Endothelial cell of umbilical vein (primary cell): ENCODE measurements at regions not wholly inside any gene's neighbourhood (a gene's known extent, or its start where the extent isn't known, plus 50 kb on each side); places are given as distances from the start of the nearest gene placed in this dataset.

ENCODE experiments used
- BruUV-seq: library from RNA; stranded (reverse); fragments of 400-500 nt; replicated peaks from 2 replicates; lab custom pipeline; 2021; lab: Mats Ljungman, UMichigan
- CTCF ChIA-PET: fragments of 300-600, 350-600 bp; sonication (Branson Sonifier 250); formaldehyde crosslinking; loops from one replicate; lab custom pipeline; 2021; ENCODE audit warnings: antibody characterized with exemption, inconsistent platforms; lab: Charles Lee
- POLR2A ChIA-PET: fragments of 300-600, 350-600 bp; sonication (Branson Sonifier 250); formaldehyde crosslinking; loops from one replicate; lab custom pipeline; 2021; ENCODE audit warnings: antibody characterized with exemption, inconsistent platforms; lab: Charles Lee
- DNase-seq: peaks from one replicate; pipeline ENCODE4 v3.0.0-alpha.2; 2011; ENCODE audit warnings: low read depth, low spot score
- FAIRE-seq: peaks from 2 replicates; lab custom pipeline; 2011; peaks lifted over from hg19 to GRCh38; lab: Jason Lieb, UNC
- H2AFZ ChIP-seq: 2 replicates; pipeline ENCODE4 v1.6.0; 2012; ENCODE audit warnings: low read depth, low read length, control low read depth, inconsistent platforms
- H3K27ac ChIP-seq: 2 replicates; pipeline ENCODE4 v1.5.1; 2011; ENCODE audit warnings: low read depth, mild to moderate bottlenecking, control low read depth, low read length, moderate library complexity; ENCODE audit not compliant: insufficient read depth
- H3K27me3 ChIP-seq, 2 experiments: 2 replicates each; pipeline versions ENCODE4 v1.6.0 to v1.6.1; 2011; ENCODE audit warnings: low read length in 2 of 2, mixed read lengths in 1 of 2; ENCODE audit not compliant: control insufficient read depth in 2 of 2, insufficient read depth in 2 of 2
- H3K36me3 ChIP-seq, 2 experiments: 2 replicates in 1 of 2; 3 replicates in 1 of 2; pipeline ENCODE4 v1.5.1; 2011; ENCODE audit warnings: low read length in 2 of 2, mild to moderate bottlenecking in 1 of 2, moderate library complexity in 1 of 2; ENCODE audit not compliant: control insufficient read depth in 2 of 2, insufficient read depth in 2 of 2; ENCODE audit errors: extremely low read depth in 1 of 2
- H3K4me1 ChIP-seq: 3 replicates; pipeline ENCODE4 v1.5.1; 2011; ENCODE audit warnings: mild to moderate bottlenecking, low read length; ENCODE audit not compliant: control insufficient read depth, insufficient read depth; ENCODE audit errors: extremely low read depth
- H3K4me2 ChIP-seq: 2 replicates; pipeline ENCODE4 v1.6.1; 2011; ENCODE audit warnings: low read length, control low read depth, mixed read lengths; ENCODE audit not compliant: insufficient read depth
- H3K4me3 ChIP-seq, 3 experiments: fragments of 200-600 bp in 1 of 3; sonication (generic), shearing (Covaris generic) in 1 of 3; replicated peaks in 1 of 3; 2 replicates each; pipeline ENCODE4 v1.5.1; 2011 to 2016; ENCODE audit warnings: control low read depth in 3 of 3, low read length in 3 of 3, mild to moderate bottlenecking in 2 of 3, inconsistent platforms in 1 of 3, low read depth in 1 of 3, moderate library complexity in 1 of 3; ENCODE audit not compliant: insufficient read depth in 1 of 3
- H3K79me2 ChIP-seq: 2 replicates; pipeline ENCODE4 v1.6.0; 2012; ENCODE audit warnings: low read length, inconsistent platforms; ENCODE audit not compliant: control insufficient read depth, insufficient read depth
- H3K9ac ChIP-seq: replicated peaks from 2 replicates; pipeline ENCODE3; 2011; ENCODE audit warnings: low read length, control low read depth; ENCODE audit not compliant: insufficient read depth; ENCODE audit errors: extremely low read depth
- H3K9me1 ChIP-seq: replicated peaks from 3 replicates; pipeline ENCODE4 v1.6.0; 2011; ENCODE audit warnings: mild to moderate bottlenecking, low read length; ENCODE audit not compliant: control insufficient read depth, insufficient read depth; ENCODE audit errors: extremely low read depth
- H3K9me3 ChIP-seq: replicated peaks from 2 replicates; pipeline ENCODE4 v1.5.1; 2012; ENCODE audit warnings: low read length, inconsistent platforms; ENCODE audit not compliant: control insufficient read depth, insufficient read depth
- H4K20me1 ChIP-seq: replicated peaks from 2 replicates; pipeline ENCODE3; 2011; ENCODE audit warnings: mild to moderate bottlenecking, low read length; ENCODE audit not compliant: control insufficient read depth, insufficient read depth; ENCODE audit errors: extremely low read depth
- CTCF ChIP-seq, 2 donors: IDR thresholded peaks; 1 replicate in 1 of 2; 2 replicates in 1 of 2; pipeline ENCODE4 v1.5.1; 2011; ENCODE audit warnings: low read length in 2 of 2, mild to moderate bottlenecking in 2 of 2, moderate library complexity in 2 of 2, control low read depth in 1 of 2, inconsistent platforms in 1 of 2, low read depth in 1 of 2; ENCODE audit not compliant: insufficient read depth in 1 of 2; ENCODE audit errors: extremely low read depth in 1 of 2
- EZH2 ChIP-seq: IDR thresholded peaks from 2 replicates; pipeline ENCODE4 v1.6.1; 2012; ENCODE audit warnings: borderline replicate concordance, low read depth, mild to moderate bottlenecking, moderate library complexity, low read length, inconsistent platforms; ENCODE audit not compliant: severe bottlenecking
- FOS ChIP-seq: IDR thresholded peaks from 2 replicates; pipeline ENCODE4 v1.6.1; 2011; ENCODE audit warnings: mild to moderate bottlenecking, low read length, moderate library complexity, borderline replicate concordance; ENCODE audit not compliant: insufficient read depth
- GATA2 ChIP-seq: IDR thresholded peaks from 2 replicates; pipeline ENCODE4 v1.7.0; 2011; ENCODE audit warnings: low read depth, mild to moderate bottlenecking, moderate library complexity, mixed read lengths, low read length; ENCODE audit not compliant: insufficient read length, insufficient read depth
- JUN ChIP-seq: IDR thresholded peaks from 2 replicates; pipeline ENCODE4 v1.6.1; 2011; ENCODE audit warnings: borderline replicate concordance, low read depth; ENCODE audit not compliant: insufficient read length, insufficient read depth
- MAX ChIP-seq: IDR thresholded peaks from 2 replicates; pipeline ENCODE4 v1.6.1; 2011; ENCODE audit not compliant: insufficient read depth, insufficient read length
- MYC ChIP-seq: IDR thresholded peaks from one replicate; pipeline ENCODE4 v1.6.1; 2011; ENCODE audit warnings: mild to moderate bottlenecking, low read depth, low read length
- POLR2A ChIP-seq: IDR thresholded peaks from 2 replicates; pipeline ENCODE4 v1.6.1; 2012; ENCODE audit warnings: low read depth, mild to moderate bottlenecking, control low read depth, low read length
- POLR2AphosphoS5 ChIP-seq: IDR thresholded peaks from 2 replicates; pipeline ENCODE4 v1.6.1; 2012; ENCODE audit warnings: low read depth, mild to moderate bottlenecking, control low read depth, low read length, moderate library complexity; ENCODE audit not compliant: insufficient read depth
- dilution Hi-C: fragments of 300-500 bp; cut with MboI; formaldehyde crosslinking; loops from one replicate; pipeline ENCODE4 v1.15.0; 2019; ENCODE audit warnings: low sequenced_read_pairs; ENCODE audit not compliant: extremely low pct_ligation_motif_present
- intact Hi-C: fragments of 100-400 bp; cut with micrococcal nuclease; formaldehyde crosslinking; loops from one replicate; pipeline ENCODE4 v1.10.0; 2022

GRCh38 chr17:5798094-5798493 lies 213.8 kb upstream of the NLRP1 start:
- TF ChIP-seq JUN (no peak), CTCF (IDR thresholded peaks at IDR 0.05; ENCODE audit: extremely low read depth in 1 of 2, insufficient read depth in 1 of 2, low read depth in 1 of 2, low read length in 2 of 2) (no peak), GATA2 (no peak), POLR2AphosphoS5 (no peak), FOS (no peak), POLR2A (no peak)
- CTCF ChIA-PET, result interaction anchor here (1.2 kb wide), 1 partner anchor 92 kb away, joined by 3 read pairs; no protein-coding TSS in a partner anchor
- Histone ChIP-seq H3K9ac (no peak overlapping the region), H3K9me1 (no peaks in the 10 kb centered on the region), H3K9me3 (no peaks in the 10 kb centered on the region), H4K20me1 (no peaks in the 10 kb centered on the region), H3K79me2 (no peaks in the 10 kb centered on the region), H3K36me3 (no peaks in the 10 kb centered on the region), H3K4me1 (no peaks in the 10 kb centered on the region), H3K27me3 (no peaks in the 10 kb centered on the region), H3K4me2 (no peak overlapping the region), H2AFZ (no peak overlapping the region), H3K27ac (no peak overlapping the region), H3K4me3 (no peak overlapping the region)
- intact Hi-C loops, result no loop called here
- FAIRE-seq, result no peak
- no peak for DNase-seq
- no TSS peak for BruUV-seq
- POLR2A ChIA-PET, result no interaction called here
- dilution Hi-C loops, result no loop called here

- H3K27ac ChIP-seq, result no peak overlapping the region
- no peaks in the 10 kb centered on the region for H3K4me1 ChIP-seq
- no TSS peak for BruUV-seq
- no peak overlapping the region for H3K9ac ChIP-seq
- H3K79me2 ChIP-seq, result no peaks in the 10 kb centered on the region
- dilution Hi-C loops, result no loop called here
- no peaks in the 10 kb centered on the region for H3K9me3 ChIP-seq
- H3K4me3 ChIP-seq, result no peak overlapping the region
- ChIA-PET POLR2A (no interaction called here), CTCF (interaction anchor here (1.2 to 1.7 kb wide), 4 partner anchors 13 to 38 kb away, joined by 3 to 4 read pairs (median 4); no protein-coding TSS in a partner anchor)
- intact Hi-C loops, result no loop called here
- H2AFZ ChIP-seq, result no peak overlapping the region
- FAIRE-seq (no peak), DNase-seq (no peak)
- H3K9me1 ChIP-seq, result no peaks in the 10 kb centered on the region
- H4K20me1 ChIP-seq, result no peaks in the 10 kb centered on the region
- TF ChIP-seq POLR2AphosphoS5, result no peak
- no peak for TF ChIP-seq CTCF (IDR thresholded peaks at IDR 0.05; ENCODE audit: extremely low read depth in 1 of 2, insufficient read depth in 1 of 2, low read depth in 1 of 2, low read length in 2 of 2)
- TF ChIP-seq MAX, result no peak
- TF ChIP-seq POLR2A, result no peak
- TF ChIP-seq EZH2, result no peak
- no peak for TF ChIP-seq FOS
- no peak for TF ChIP-seq GATA2
- TF ChIP-seq JUN, result no peak
- TF ChIP-seq MYC, result no peak
- H3K27me3 ChIP-seq, result no peaks in the 10 kb centered on the region
- no peaks in the 10 kb centered on the region for H3K36me3 ChIP-seq
- H3K4me2 ChIP-seq, result no peak overlapping the region
These were observed 215.8 kb upstream of the NLRP1 start for GRCh38 chr17:5800131-5800530.
